CD14-positive monocyte (primary cell): ENCODE measurements at regions not wholly inside any gene's neighbourhood (a gene's known extent, or its start where the extent isn't known, plus 50 kb on each side); places are given as distances from the start of the nearest gene placed in this dataset.

Experiments
- DNase-seq, 3 donors: peaks; one replicate each; pipeline ENCODE4 v3.0.0-alpha.2; 2011 to 2022
- H2AFZ ChIP-seq: 2 replicates; pipeline ENCODE4 v1.6.0; 2012; ENCODE audit warnings: mild to moderate bottlenecking, low read depth, low read length, inconsistent platforms; ENCODE audit not compliant: insufficient read depth, poor library complexity, severe bottlenecking
- H3K27ac ChIP-seq, 2 donors: 1 replicate in 1 of 2; 2 replicates in 1 of 2; pipeline ENCODE4 v1.5.1; 2012 to 2013; ENCODE audit warnings: low read length in 2 of 2, control low read depth in 1 of 2, inconsistent platforms in 1 of 2, low read depth in 1 of 2, mild to moderate bottlenecking in 1 of 2
- H3K27me3 ChIP-seq, 2 donors: one replicate each; pipeline versions ENCODE4 v1.6.0 to v1.6.1; 2011 to 2013; ENCODE audit warnings: low read length in 2 of 2; ENCODE audit not compliant: control insufficient read depth in 2 of 2, insufficient read depth in 2 of 2
- H3K36me3 ChIP-seq, 2 donors: replicated peaks in 1 of 2; 1 replicate in 1 of 2; 2 replicates in 1 of 2; pipeline versions ENCODE4 v1.5.1 to v1.6.1; 2012 to 2013; ENCODE audit warnings: low read length in 2 of 2, control low read depth in 1 of 2, inconsistent platforms in 1 of 2, mild to moderate bottlenecking in 1 of 2; ENCODE audit not compliant: insufficient read depth in 2 of 2, control insufficient read depth in 1 of 2
- H3K4me1 ChIP-seq, 2 donors: 1 replicate in 1 of 2; 2 replicates in 1 of 2; pipeline versions ENCODE4 v1.5.1 to v1.6.1; 2012 to 2013; ENCODE audit warnings: low read length in 2 of 2, control low read depth in 1 of 2, inconsistent platforms in 1 of 2, mild to moderate bottlenecking in 1 of 2, moderate library complexity in 1 of 2; ENCODE audit not compliant: insufficient read depth in 2 of 2, control insufficient read depth in 1 of 2
- H3K4me2 ChIP-seq: replicated peaks from 2 replicates; pipeline ENCODE3; 2012; ENCODE audit warnings: low read length, moderate library complexity, mild to moderate bottlenecking; ENCODE audit not compliant: poor library complexity, severe bottlenecking; ENCODE audit errors: extremely low read depth
- H3K4me3 ChIP-seq, 3 experiments: fragments of 200-600 bp in 1 of 3; sonication (generic) in 1 of 3; replicated peaks in 1 of 3; 1 replicate in 2 of 3; 2 replicates in 1 of 3; pipeline ENCODE4 v1.5.1; 2011 to 2013; ENCODE audit warnings: low read length in 3 of 3, mild to moderate bottlenecking in 3 of 3, control low read depth in 2 of 3, low read depth in 2 of 3, inconsistent platforms in 1 of 3, moderate library complexity in 1 of 3
- H3K79me2 ChIP-seq: 2 replicates; pipeline ENCODE4 v1.6.0; 2012; ENCODE audit warnings: mild to moderate bottlenecking, control low read depth, inconsistent platforms, low read length, moderate library complexity; ENCODE audit not compliant: insufficient read depth
- H3K9ac ChIP-seq: 2 replicates; pipeline ENCODE4 v1.6.0; 2017; ENCODE audit warnings: low read length, mild to moderate bottlenecking; ENCODE audit not compliant: insufficient read depth, poor library complexity, severe bottlenecking
- H3K9me3 ChIP-seq, 2 donors: replicated peaks in 1 of 2; 1 replicate in 1 of 2; 2 replicates in 1 of 2; pipeline versions ENCODE4 v1.5.1 to v1.6.1; 2012 to 2013; ENCODE audit warnings: low read length in 2 of 2, control low read depth in 1 of 2; ENCODE audit not compliant: control insufficient read depth in 1 of 2, insufficient read depth in 1 of 2
- H4K20me1 ChIP-seq: 2 replicates; pipeline ENCODE4 v1.6.0; 2012; ENCODE audit warnings: mild to moderate bottlenecking, low read length, control low read depth, moderate library complexity; ENCODE audit not compliant: insufficient read depth
- H3K27ac Mint-ChIP-seq, 7 donors: one replicate each; pipeline ENCODE4 v1.8.0; 2020; ENCODE audit warnings: mild to moderate bottlenecking in 7 of 7, mixed read lengths in 7 of 7, moderate library complexity in 6 of 7, inconsistent platforms in 2 of 7
- H3K27me3 Mint-ChIP-seq, 3 donors: one replicate each; pipeline ENCODE4 v1.8.0; 2021 to 2022; ENCODE audit warnings: low read depth in 3 of 3, mild to moderate bottlenecking in 3 of 3, mixed read lengths in 3 of 3, moderate library complexity in 3 of 3, inconsistent platforms in 1 of 3
- H3K36me3 Mint-ChIP-seq, 2 donors: one replicate each; pipeline ENCODE4 v1.8.0; 2020; ENCODE audit warnings: mixed read lengths in 2 of 2, inconsistent platforms in 1 of 2, mild to moderate bottlenecking in 1 of 2
- H3K4me1 Mint-ChIP-seq: one replicate; pipeline ENCODE4 v1.8.0; 2020; ENCODE audit warnings: mild to moderate bottlenecking, mixed read lengths
- H3K4me3 Mint-ChIP-seq, 2 donors: one replicate each; pipeline ENCODE4 v1.8.0; 2020; ENCODE audit warnings: mild to moderate bottlenecking in 2 of 2, mixed read lengths in 2 of 2, moderate library complexity in 1 of 2
- H3K9me3 Mint-ChIP-seq, 7 donors: one replicate each; pipeline ENCODE4 v1.8.0; 2020 to 2022; ENCODE audit warnings: mixed read lengths in 7 of 7, mild to moderate bottlenecking in 6 of 7, moderate library complexity in 6 of 7, inconsistent platforms in 2 of 7
- WGBS: methylation state at CpG from one replicate; pipeline ENCODE4 v1.1.5; 2013; ENCODE audit warnings: missing lambda C conversion rate; ENCODE audit not compliant: insufficient coverage; 5-methylcytosine and 5-hydroxymethylcytosine counted together
- intact Hi-C, 2 donors: fragments of 100-400 bp; cut with micrococcal nuclease; formaldehyde crosslinking; loops; one replicate each; pipeline versions ENCODE4 v1.15.0 to v1.15.1; 2023
- TF ChIP-seq, protein P1 (sequence below): fragments of 200-600 bp; IDR thresholded peaks from one replicate; pipeline ENCODE4 v1.8.0; 2022; ENCODE audit warnings: antibody characterized with exemption, mild to moderate bottlenecking

- Histone ChIP-seq H3K9ac (no peak overlapping the region), H3K4me3 (no peak overlapping the region), H3K36me3 (no peaks in the 10 kb centered on the region), H3K27ac (no peak overlapping the region), H3K4me2 (no peak overlapping the region), H4K20me1 (no peaks in the 10 kb centered on the region), H3K27me3 (no peaks in the 10 kb centered on the region), H2AFZ (no peak overlapping the region), H3K4me1 (no peaks in the 10 kb centered on the region), H3K79me2 (no peaks in the 10 kb centered on the region), H3K9me3 (no peaks in the 10 kb centered on the region)
- H3K4me1 Mint-ChIP-seq: peaks cover 5% of the 10 kb centered on the region
- DNase-seq: no peak
- H3K4me3 Mint-ChIP-seq: no peak overlapping the region
- no peaks in the 10 kb centered on the region for H3K36me3 Mint-ChIP-seq
- no peak overlapping the region for H3K27ac Mint-ChIP-seq
- intact Hi-C loops: no loop called here
- no peaks in the 10 kb centered on the region for H3K9me3 Mint-ChIP-seq
- TF ChIP-seq, protein P1, sequence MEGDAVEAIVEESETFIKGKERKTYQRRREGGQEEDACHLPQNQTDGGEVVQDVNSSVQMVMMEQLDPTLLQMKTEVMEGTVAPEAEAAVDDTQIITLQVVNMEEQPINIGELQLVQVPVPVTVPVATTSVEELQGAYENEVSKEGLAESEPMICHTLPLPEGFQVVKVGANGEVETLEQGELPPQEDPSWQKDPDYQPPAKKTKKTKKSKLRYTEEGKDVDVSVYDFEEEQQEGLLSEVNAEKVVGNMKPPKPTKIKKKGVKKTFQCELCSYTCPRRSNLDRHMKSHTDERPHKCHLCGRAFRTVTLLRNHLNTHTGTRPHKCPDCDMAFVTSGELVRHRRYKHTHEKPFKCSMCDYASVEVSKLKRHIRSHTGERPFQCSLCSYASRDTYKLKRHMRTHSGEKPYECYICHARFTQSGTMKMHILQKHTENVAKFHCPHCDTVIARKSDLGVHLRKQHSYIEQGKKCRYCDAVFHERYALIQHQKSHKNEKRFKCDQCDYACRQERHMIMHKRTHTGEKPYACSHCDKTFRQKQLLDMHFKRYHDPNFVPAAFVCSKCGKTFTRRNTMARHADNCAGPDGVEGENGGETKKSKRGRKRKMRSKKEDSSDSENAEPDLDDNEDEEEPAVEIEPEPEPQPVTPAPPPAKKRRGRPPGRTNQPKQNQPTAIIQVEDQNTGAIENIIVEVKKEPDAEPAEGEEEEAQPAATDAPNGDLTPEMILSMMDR: no peak
- WGBS: 95% methylated on average over 3 of the region's 5 CpGs
- no peaks in the 10 kb centered on the region for H3K27me3 Mint-ChIP-seq
These were observed 202.6 kb downstream of the MEX3B start for GRCh38 chr15:81843226-81843625.

- intact Hi-C loops: no loop called here
- H3K9me3 Mint-ChIP-seq: no peaks in the 10 kb centered on the region
- Histone ChIP-seq H3K27me3 (no peaks in the 10 kb centered on the region), H3K4me2 (no peak overlapping the region), H3K9ac (no peak overlapping the region), H3K4me1 (no peaks in the 10 kb centered on the region), H2AFZ (no peak overlapping the region), H4K20me1 (no peaks in the 10 kb centered on the region), H3K79me2 (no peaks in the 10 kb centered on the region), H3K36me3 (no peaks in the 10 kb centered on the region), H3K27ac (no peak overlapping the region), H3K4me3 (no peak overlapping the region), H3K9me3 (no peaks in the 10 kb centered on the region)
- no peak for DNase-seq
- H3K27ac Mint-ChIP-seq: no peak overlapping the region
- H3K4me1 Mint-ChIP-seq: no peaks in the 10 kb centered on the region
- no peaks in the 10 kb centered on the region for H3K36me3 Mint-ChIP-seq
- no peaks in the 10 kb centered on the region for H3K27me3 Mint-ChIP-seq
- no peak overlapping the region for H3K4me3 Mint-ChIP-seq
- TF ChIP-seq, protein P1: no peak
- no CpG with 5 or more reads among the region's 2 CpGs for WGBS
These were observed 206.4 kb downstream of the MEX3B start for GRCh38 chr15:81839387-81839786.
